ENCODE measurements at regions not wholly inside any gene's neighbourhood (a gene's known extent, or its start where the extent isn't known, plus 50 kb on each side); places are given as distances from the start of the nearest gene placed in this dataset.

- TF ChIP-seq CTCF (conservative IDR thresholded peaks at IDR 0.05; ENCODE audit: low read depth, low read length) (no peak), EZH2 (IDR thresholded peaks at IDR 0.05; ENCODE audit: low read length, unreplicated experiment) (no peak)
Measured at GRCh38 chr10:129097776-129098330, 369.2 kb upstream of the MGMT start.

All from PC-3 (cell line).